ENCODE measurements at regions not wholly inside any gene's neighbourhood (a gene's known extent, or its start where the extent isn't known, plus 50 kb on each side); places are given as distances from the start of the nearest gene placed in this dataset.

DNA sequence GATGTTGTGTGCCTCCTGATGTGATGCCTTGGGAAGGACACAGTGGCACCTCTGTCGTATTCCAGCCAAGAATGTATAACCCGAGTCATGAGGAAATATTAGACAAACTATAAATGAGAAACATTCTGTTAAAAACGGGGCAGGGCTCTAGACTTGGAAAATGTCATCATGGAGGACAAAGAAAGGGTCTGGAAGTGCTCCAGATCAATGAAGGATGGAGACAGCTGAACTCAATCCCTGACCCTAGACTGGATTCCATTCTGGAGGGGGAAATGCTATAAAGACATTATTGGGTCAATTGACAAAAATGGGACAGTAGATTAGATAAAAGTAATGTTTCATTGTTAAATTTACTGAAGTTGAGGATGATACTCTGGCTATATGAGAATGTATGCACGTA is 92.1 kb downstream of the SLC4A3 start:
- Histone ChIP-seq H3K9me3 (no peaks in the 10 kb centered on the region), H3K27ac (no peak overlapping the region), H3K4me3 (no peak overlapping the region), H3K36me3 (no peaks in the 10 kb centered on the region), H3K27me3 (replicated peaks in 1 of 7) (peaks cover 0 to 29% (median 0%) of the 10 kb centered on the region in 7 donors), H3K4me1 (no peaks in the 10 kb centered on the region)
- 60 to 82% (median 78%) methylated on average over 4 of the region's 4 CpGs for WGBS, 5 donors
- DNase-seq = no peak
- intact Hi-C loops (cut with DNase I; ENCODE audit: low total_unique reads) = no loop called here
- TF ChIP-seq POLR2A (IDR thresholded peaks at IDR 0.05) (no peak), POLR2AphosphoS5 (IDR thresholded peaks at IDR 0.05) (no peak)
- TF ChIP-seq, protein P1, sequence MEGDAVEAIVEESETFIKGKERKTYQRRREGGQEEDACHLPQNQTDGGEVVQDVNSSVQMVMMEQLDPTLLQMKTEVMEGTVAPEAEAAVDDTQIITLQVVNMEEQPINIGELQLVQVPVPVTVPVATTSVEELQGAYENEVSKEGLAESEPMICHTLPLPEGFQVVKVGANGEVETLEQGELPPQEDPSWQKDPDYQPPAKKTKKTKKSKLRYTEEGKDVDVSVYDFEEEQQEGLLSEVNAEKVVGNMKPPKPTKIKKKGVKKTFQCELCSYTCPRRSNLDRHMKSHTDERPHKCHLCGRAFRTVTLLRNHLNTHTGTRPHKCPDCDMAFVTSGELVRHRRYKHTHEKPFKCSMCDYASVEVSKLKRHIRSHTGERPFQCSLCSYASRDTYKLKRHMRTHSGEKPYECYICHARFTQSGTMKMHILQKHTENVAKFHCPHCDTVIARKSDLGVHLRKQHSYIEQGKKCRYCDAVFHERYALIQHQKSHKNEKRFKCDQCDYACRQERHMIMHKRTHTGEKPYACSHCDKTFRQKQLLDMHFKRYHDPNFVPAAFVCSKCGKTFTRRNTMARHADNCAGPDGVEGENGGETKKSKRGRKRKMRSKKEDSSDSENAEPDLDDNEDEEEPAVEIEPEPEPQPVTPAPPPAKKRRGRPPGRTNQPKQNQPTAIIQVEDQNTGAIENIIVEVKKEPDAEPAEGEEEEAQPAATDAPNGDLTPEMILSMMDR (IDR thresholded peaks at IDR 0.05 in 8 of 11, conservative IDR thresholded peaks at IDR 0.05 in 3 of 11) = no peak

DNA sequence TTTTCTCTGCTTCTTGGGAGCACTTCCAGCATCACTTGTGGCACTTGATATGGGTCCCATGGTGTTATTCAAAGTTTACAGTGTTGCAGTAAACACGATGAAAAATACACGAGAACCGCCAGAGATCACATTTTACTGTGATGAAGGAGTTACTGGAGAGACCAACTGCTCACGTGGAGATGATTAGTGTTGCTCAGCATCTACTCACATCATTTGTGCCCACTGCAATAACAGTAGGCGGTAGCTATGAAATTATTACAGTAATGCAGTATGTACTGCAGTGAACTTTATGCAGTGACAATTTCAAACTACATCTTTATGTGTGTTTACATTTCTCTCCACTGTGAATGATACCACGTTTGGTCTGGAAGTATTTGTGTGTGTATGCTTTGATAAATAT is 93.5 kb downstream of the SLC4A3 start:
- Histone ChIP-seq H3K9me3 (no peaks in the 10 kb centered on the region), H3K27me3 (replicated peaks in 1 of 7) (peaks cover 0 to 29% (median 0%) of the 10 kb centered on the region in 7 donors), H3K4me1 (no peaks in the 10 kb centered on the region), H3K27ac (no peak overlapping the region), H3K4me3 (no peak overlapping the region), H3K36me3 (no peaks in the 10 kb centered on the region)
- no peak for DNase-seq
- 75 to 91% (median 80%) methylated on average over 6 of the region's 6 CpGs for WGBS, 5 donors
- TF ChIP-seq POLR2AphosphoS5 (IDR thresholded peaks at IDR 0.05) (no peak), POLR2A (IDR thresholded peaks at IDR 0.05) (no peak)
- TF ChIP-seq, protein P1 (IDR thresholded peaks at IDR 0.05 in 8 of 11, conservative IDR thresholded peaks at IDR 0.05 in 3 of 11) = no peak
- intact Hi-C loops (cut with DNase I; ENCODE audit: low total_unique reads) = no loop called here

DNA sequence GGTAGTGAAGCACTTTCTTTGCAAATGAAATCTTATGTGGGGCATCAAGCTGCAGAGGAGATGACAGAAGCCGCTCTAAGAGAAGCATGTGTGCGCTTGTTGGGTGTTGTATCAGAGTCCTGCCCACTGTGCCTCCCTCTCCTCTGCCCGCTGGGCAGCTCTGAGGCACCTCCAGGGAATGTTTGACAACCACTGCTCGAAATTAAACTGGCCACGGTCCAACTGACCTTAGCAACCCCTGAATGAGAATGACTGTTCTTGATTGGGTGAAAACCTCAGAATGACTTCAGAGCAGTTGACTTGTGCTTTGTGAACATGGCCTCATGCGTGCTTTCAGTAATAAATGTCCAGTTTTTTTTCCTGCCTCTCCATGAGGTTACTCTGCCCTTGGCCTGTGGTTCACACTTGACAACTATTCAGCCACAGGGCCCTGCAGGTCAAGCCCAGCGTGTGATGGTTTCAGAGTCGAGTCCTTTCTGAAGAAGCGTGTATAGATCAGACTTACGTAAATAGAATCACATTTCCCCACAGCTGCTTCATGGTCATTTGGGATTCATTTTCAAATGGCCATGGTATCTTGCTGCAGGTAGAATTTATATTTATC is 94.9 kb downstream of the SLC4A3 start:
- H3K27ac ChIP-seq = no peak overlapping the region
- 78 to 83% (median 80%) methylated on average over 10 of the region's 10 CpGs for WGBS, 5 donors
- intact Hi-C loops (cut with DNase I; ENCODE audit: low total_unique reads) = no loop called here

DNA sequence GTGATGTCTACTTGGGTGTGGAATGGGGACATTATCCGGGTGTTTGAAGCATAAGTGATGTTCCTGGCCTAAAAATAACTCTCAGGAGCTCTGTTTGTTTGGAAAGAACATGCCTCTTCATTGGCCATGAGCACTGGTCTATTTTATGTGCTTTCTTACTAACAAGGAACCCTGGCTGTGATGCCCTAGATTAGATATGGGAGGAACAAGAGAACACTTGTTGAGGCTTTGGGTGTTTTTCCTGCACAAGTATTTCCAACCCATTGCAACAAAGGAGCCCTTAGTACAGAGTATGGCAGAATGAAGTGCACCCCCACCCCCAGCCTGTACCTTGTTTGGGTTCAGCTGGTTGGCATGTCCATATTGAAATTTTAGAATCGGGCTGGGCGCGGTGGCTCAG is 95.9 kb downstream of the SLC4A3 start:
- no peaks in the 10 kb centered on the region for H3K9me3 ChIP-seq

More for the DNA sequence above, 94.9 kb downstream of the SLC4A3 start:
- Histone ChIP-seq H3K4me3 (no peak overlapping the region), H3K27me3 (replicated peaks in 1 of 7) (peaks cover 0 to 29% (median 0%) of the 10 kb centered on the region in 7 donors), H3K36me3 (no peaks in the 10 kb centered on the region), H3K4me1 (no peaks in the 10 kb centered on the region), H3K9me3 (no peaks in the 10 kb centered on the region)
- DNase-seq = no peak
- TF ChIP-seq, protein P1 (IDR thresholded peaks at IDR 0.05 in 8 of 11, conservative IDR thresholded peaks at IDR 0.05 in 3 of 11) = no peak

More for the DNA sequence above, 95.9 kb downstream of the SLC4A3 start:
- WGBS, 5 donors = 94 to 100% (median 97%) methylated on average over 4 of the region's 4 CpGs
- H3K27ac ChIP-seq = no peak overlapping the region
- no peak overlapping the region for H3K4me3 ChIP-seq
- intact Hi-C loops (cut with DNase I; ENCODE audit: low total_unique reads) = no loop called here
- no peaks in the 10 kb centered on the region for H3K36me3 ChIP-seq
- TF ChIP-seq POLR2A (IDR thresholded peaks at IDR 0.05) = no peak
- TF ChIP-seq, protein P1 (IDR thresholded peaks at IDR 0.05 in 8 of 11, conservative IDR thresholded peaks at IDR 0.05 in 3 of 11) = no peak
- TF ChIP-seq POLR2AphosphoS5 (IDR thresholded peaks at IDR 0.05) = no peak
- H3K27me3 ChIP-seq (replicated peaks in 1 of 7) = peaks cover 0 to 25% (median 0%) of the 10 kb centered on the region in 7 donors
- no peak for DNase-seq
- H3K4me1 ChIP-seq = no peaks in the 10 kb centered on the region
